Breast epithelium (tissue), 4 donors: ENCODE measurements at regions not wholly inside any gene's neighbourhood (a gene's known extent, or its start where the extent isn't known, plus 50 kb on each side); places are given as distances from the start of the nearest gene placed in this dataset.

Experiments
- DNase-seq, 2 donors: peaks; one replicate each; pipeline ENCODE4 v3.0.0-alpha.2; 2019; ENCODE audit warnings: low spot score in 2 of 2
- H3K27ac ChIP-seq, 2 donors: fragments of 200-600 bp; sonication (generic) in 1 of 2; one replicate each; pipeline ENCODE4 v1.5.1; 2016 to 2019; ENCODE audit warnings: mild to moderate bottlenecking in 1 of 2
- H3K27me3 ChIP-seq, 2 donors: fragments of 200-600 bp; sonication (generic) in 1 of 2; one replicate each; pipeline versions ENCODE4 v1.5.1 to v1.6.0; 2017 to 2019; ENCODE audit warnings: control low read depth in 1 of 2, mild to moderate bottlenecking in 1 of 2
- H3K36me3 ChIP-seq: fragments of 200-600 bp; one replicate; pipeline ENCODE4 v1.5.1; 2019
- H3K4me1 ChIP-seq, 2 donors: fragments of 200-600 bp; sonication (generic); one replicate each; pipeline ENCODE4 v1.5.1; 2016 to 2019; ENCODE audit warnings: control low read depth in 1 of 2
- H3K4me3 ChIP-seq, 3 donors: fragments of 200-600 bp; sonication (generic); 1 replicate in 2 of 3; 2 replicates in 1 of 3; pipeline ENCODE4 v1.5.1; 2016 to 2019; ENCODE audit warnings: mild to moderate bottlenecking in 3 of 3, moderate library complexity in 2 of 3
- H3K9me3 ChIP-seq, 2 donors: fragments of 200-600 bp; sonication (generic) in 1 of 2; one replicate each; pipeline ENCODE4 v1.5.1; 2016 to 2019; ENCODE audit warnings: control low read depth in 1 of 2
- POLR2A ChIP-seq: fragments of 450-650 bp; IDR thresholded peaks from one replicate; pipeline ENCODE4 v1.6.1; 2016; ENCODE audit warnings: antibody characterized with exemption, mild to moderate bottlenecking, moderate library complexity
- POLR2AphosphoS5 ChIP-seq, 3 donors: sonication (generic); formaldehyde crosslinking; IDR thresholded peaks; one replicate each; pipeline ENCODE4 v1.6.1; 2017; ENCODE audit warnings: antibody characterized with exemption in 3 of 3
- intact Hi-C: fragments of 100-400 bp; cut with DNase I; formaldehyde crosslinking; loops from one replicate; pipeline ENCODE4 v1.15.1; 2023; ENCODE audit warnings: low total_unique reads
- TF ChIP-seq, protein P1 (sequence below), 3 donors: fragments of 450-650 bp; IDR thresholded peaks; one replicate each; pipeline ENCODE4 v1.5.1; 2016 to 2017; ENCODE audit warnings: antibody characterized with exemption in 3 of 3, mild to moderate bottlenecking in 3 of 3, moderate library complexity in 3 of 3

- Histone ChIP-seq H3K27me3 (no peaks in the 10 kb centered on the region), H3K4me1 (no peaks in the 10 kb centered on the region), H3K4me3 (no peak overlapping the region), H3K9me3 (no peaks in the 10 kb centered on the region), H3K27ac (no peak overlapping the region), H3K36me3 (no peaks in the 10 kb centered on the region)
- intact Hi-C loops = no loop called here
- no peak for DNase-seq
- TF ChIP-seq, protein P1, sequence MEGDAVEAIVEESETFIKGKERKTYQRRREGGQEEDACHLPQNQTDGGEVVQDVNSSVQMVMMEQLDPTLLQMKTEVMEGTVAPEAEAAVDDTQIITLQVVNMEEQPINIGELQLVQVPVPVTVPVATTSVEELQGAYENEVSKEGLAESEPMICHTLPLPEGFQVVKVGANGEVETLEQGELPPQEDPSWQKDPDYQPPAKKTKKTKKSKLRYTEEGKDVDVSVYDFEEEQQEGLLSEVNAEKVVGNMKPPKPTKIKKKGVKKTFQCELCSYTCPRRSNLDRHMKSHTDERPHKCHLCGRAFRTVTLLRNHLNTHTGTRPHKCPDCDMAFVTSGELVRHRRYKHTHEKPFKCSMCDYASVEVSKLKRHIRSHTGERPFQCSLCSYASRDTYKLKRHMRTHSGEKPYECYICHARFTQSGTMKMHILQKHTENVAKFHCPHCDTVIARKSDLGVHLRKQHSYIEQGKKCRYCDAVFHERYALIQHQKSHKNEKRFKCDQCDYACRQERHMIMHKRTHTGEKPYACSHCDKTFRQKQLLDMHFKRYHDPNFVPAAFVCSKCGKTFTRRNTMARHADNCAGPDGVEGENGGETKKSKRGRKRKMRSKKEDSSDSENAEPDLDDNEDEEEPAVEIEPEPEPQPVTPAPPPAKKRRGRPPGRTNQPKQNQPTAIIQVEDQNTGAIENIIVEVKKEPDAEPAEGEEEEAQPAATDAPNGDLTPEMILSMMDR (IDR thresholded peaks at IDR 0.05) = no peak
- no peak for TF ChIP-seq POLR2AphosphoS5 (IDR thresholded peaks at IDR 0.05)
- no peak for TF ChIP-seq POLR2A
Measured at GRCh38 chr2:228318218-228318617, 136.7 kb upstream of the SPHKAP start.

DNA sequence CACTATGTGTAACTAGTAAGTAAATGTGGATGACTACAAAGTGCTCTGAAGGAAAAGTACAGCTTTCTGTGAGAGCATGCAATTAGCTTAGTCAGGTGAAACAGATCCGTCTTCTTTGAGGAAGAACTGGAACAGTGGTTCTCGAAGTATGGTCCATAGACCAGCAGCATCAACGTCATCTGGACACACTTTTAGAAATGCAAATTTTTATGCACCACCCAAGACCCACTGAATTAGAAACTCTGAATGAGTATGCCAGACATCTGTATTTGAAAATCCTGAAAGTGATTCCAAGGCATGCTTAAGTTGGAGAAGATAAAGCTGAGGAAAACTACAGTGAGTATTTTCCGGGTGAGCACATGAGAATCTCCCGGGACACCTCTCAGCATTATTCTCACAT is 130.7 kb upstream of the SPHKAP start:
- intact Hi-C loops = no loop called here
- Histone ChIP-seq H3K4me1 (no peaks in the 10 kb centered on the region), H3K27me3 (no peaks in the 10 kb centered on the region), H3K4me3 (no peak overlapping the region), H3K27ac (no peak overlapping the region), H3K9me3 (no peaks in the 10 kb centered on the region), H3K36me3 (no peaks in the 10 kb centered on the region)
- TF ChIP-seq POLR2AphosphoS5 (IDR thresholded peaks at IDR 0.05) = no peak
- TF ChIP-seq POLR2A = no peak
- TF ChIP-seq, protein P1 (IDR thresholded peaks at IDR 0.05) = no peak
- DNase-seq = no peak

- no peaks in the 10 kb centered on the region for H3K36me3 ChIP-seq
- no peak overlapping the region for H3K27ac ChIP-seq
- no peaks in the 10 kb centered on the region for H3K4me1 ChIP-seq
- intact Hi-C loops = no loop called here
- TF ChIP-seq, protein P1 (IDR thresholded peaks at IDR 0.05) = no peak
- no peak for TF ChIP-seq POLR2AphosphoS5 (IDR thresholded peaks at IDR 0.05)
- no peak for TF ChIP-seq POLR2A
- no peak for DNase-seq
- no peaks in the 10 kb centered on the region for H3K27me3 ChIP-seq
- no peaks in the 10 kb centered on the region for H3K9me3 ChIP-seq
- no peak overlapping the region for H3K4me3 ChIP-seq
Measured at GRCh38 chr2:228303960-228304359, 122.5 kb upstream of the SPHKAP start.

- H3K27ac ChIP-seq = no peak overlapping the region
Measured at GRCh38 chr2:228283491-228284171, 102.1 kb upstream of the SPHKAP start.

DNA sequence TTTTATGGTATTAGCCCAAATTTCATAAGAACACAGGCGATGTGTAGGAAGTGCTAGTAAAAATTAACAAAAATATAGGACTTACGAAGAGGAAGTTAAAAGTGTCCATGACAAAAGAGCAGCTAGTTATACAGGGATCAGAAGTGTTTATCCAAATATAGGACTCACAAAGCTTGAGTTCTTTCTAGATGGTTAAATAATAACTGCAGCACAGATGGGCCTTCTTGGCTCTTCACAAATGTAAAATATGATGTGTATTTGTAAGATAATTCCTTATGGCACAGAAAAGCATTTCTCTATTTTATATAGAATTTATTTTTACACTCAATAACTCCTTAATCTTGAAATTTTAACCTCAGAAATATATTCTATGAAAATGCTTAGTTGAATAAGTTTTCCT is 100.9 kb upstream of the SPHKAP start:
- no peaks in the 10 kb centered on the region for H3K9me3 ChIP-seq
- no peaks in the 10 kb centered on the region for H3K4me1 ChIP-seq
- no peak overlapping the region for H3K27ac ChIP-seq
- TF ChIP-seq POLR2AphosphoS5 (IDR thresholded peaks at IDR 0.05) (no peak), POLR2A (no peak)
- TF ChIP-seq, protein P1 (IDR thresholded peaks at IDR 0.05) = no peak
- no peak overlapping the region for H3K4me3 ChIP-seq
- intact Hi-C loops = no loop called here
- H3K36me3 ChIP-seq = no peaks in the 10 kb centered on the region
- H3K27me3 ChIP-seq = no peaks in the 10 kb centered on the region
- no peak for DNase-seq

More at GRCh38 chr2:228283491-228284171, 102.1 kb upstream of the SPHKAP start:
- no peak overlapping the region for H3K4me3 ChIP-seq
- intact Hi-C loops = no loop called here
- no peaks in the 10 kb centered on the region for H3K36me3 ChIP-seq
- no peaks in the 10 kb centered on the region for H3K27me3 ChIP-seq
- H3K9me3 ChIP-seq = no peaks in the 10 kb centered on the region
- no peaks in the 10 kb centered on the region for H3K4me1 ChIP-seq
- no peak for TF ChIP-seq POLR2AphosphoS5 (IDR thresholded peaks at IDR 0.05)
- no peak for DNase-seq

GRCh38 chr2:228273159-228273558 is 91.7 kb upstream of the SPHKAP start:
- no peak overlapping the region for H3K4me3 ChIP-seq
- no peak for TF ChIP-seq POLR2AphosphoS5 (IDR thresholded peaks at IDR 0.05)
- TF ChIP-seq, protein P1 (IDR thresholded peaks at IDR 0.05) = no peak
- TF ChIP-seq POLR2A = no peak
- H3K36me3 ChIP-seq = no peaks in the 10 kb centered on the region
- no peaks in the 10 kb centered on the region for H3K4me1 ChIP-seq
- no peaks in the 10 kb centered on the region for H3K27me3 ChIP-seq
- no peak for DNase-seq
- no peaks in the 10 kb centered on the region for H3K9me3 ChIP-seq
- intact Hi-C loops = no loop called here
- H3K27ac ChIP-seq = no peak overlapping the region
